ENCODE measurements at regions not wholly inside any gene's neighbourhood (a gene's known extent, or its start where the extent isn't known, plus 50 kb on each side); places are given as distances from the start of the nearest gene placed in this dataset.

- no peak overlapping the region for H3K4me3 ChIP-seq (ENCODE audit: low read depth, low read length)
- DNase-seq (ENCODE audit: low read depth) = no peak
- no peak for TF ChIP-seq CTCF (IDR thresholded peaks at IDR 0.05; ENCODE audit: low read depth, low read length, missing control alignments)
Observed at GRCh38 chr3:117310536-117310935, 601.0 kb downstream of the TUSC7 start.

- TF ChIP-seq CTCF (IDR thresholded peaks at IDR 0.05; ENCODE audit: low read depth, low read length, missing control alignments) = no peak
- DNase-seq (ENCODE audit: low read depth) = no peak
- no peak overlapping the region for H3K4me3 ChIP-seq (ENCODE audit: low read depth, low read length)
Observed at GRCh38 chr3:117314441-117315150, 605.0 kb downstream of the TUSC7 start.

GRCh38 chr3:117322866-117323265 lies 613.3 kb downstream of the TUSC7 start:
- DNase-seq (ENCODE audit: low read depth) = no peak
- no peak for TF ChIP-seq CTCF (IDR thresholded peaks at IDR 0.05; ENCODE audit: low read depth, low read length, missing control alignments)

GRCh38 chr3:117346901-117347300 lies 637.3 kb downstream of the TUSC7 start:
- DNase-seq (ENCODE audit: low read depth) = no peak
- no peak for TF ChIP-seq CTCF (IDR thresholded peaks at IDR 0.05; ENCODE audit: low read depth, low read length, missing control alignments)
- no peak overlapping the region for H3K4me3 ChIP-seq (ENCODE audit: low read depth, low read length)

More at GRCh38 chr3:117322866-117323265, 613.3 kb downstream of the TUSC7 start:
- no peak overlapping the region for H3K4me3 ChIP-seq (ENCODE audit: low read depth, low read length)

GRCh38 chr3:117348884-117349283 lies 639.3 kb downstream of the TUSC7 start:
- no peak overlapping the region for H3K4me3 ChIP-seq (ENCODE audit: low read depth, low read length)
- DNase-seq (ENCODE audit: low read depth) = no peak
- no peak for TF ChIP-seq CTCF (IDR thresholded peaks at IDR 0.05; ENCODE audit: low read depth, low read length, missing control alignments)

GRCh38 chr3:117349566-117349965 lies 640.0 kb downstream of the TUSC7 start:
- H3K4me3 ChIP-seq (ENCODE audit: low read depth, low read length) = no peak overlapping the region
- DNase-seq (ENCODE audit: low read depth) = no peak
- no peak for TF ChIP-seq CTCF (IDR thresholded peaks at IDR 0.05; ENCODE audit: low read depth, low read length, missing control alignments)

GRCh38 chr3:117350371-117350770 lies 640.8 kb downstream of the TUSC7 start:
- no peak for DNase-seq (ENCODE audit: low read depth)
- TF ChIP-seq CTCF (IDR thresholded peaks at IDR 0.05; ENCODE audit: low read depth, low read length, missing control alignments) = no peak
- H3K4me3 ChIP-seq (ENCODE audit: low read depth, low read length) = no peak overlapping the region

All from GM12864 (cell line).